ENCODE measurements at regions not wholly inside any gene's neighbourhood (a gene's known extent, or its start where the extent isn't known, plus 50 kb on each side); places are given as distances from the start of the nearest gene placed in this dataset.

DNA sequence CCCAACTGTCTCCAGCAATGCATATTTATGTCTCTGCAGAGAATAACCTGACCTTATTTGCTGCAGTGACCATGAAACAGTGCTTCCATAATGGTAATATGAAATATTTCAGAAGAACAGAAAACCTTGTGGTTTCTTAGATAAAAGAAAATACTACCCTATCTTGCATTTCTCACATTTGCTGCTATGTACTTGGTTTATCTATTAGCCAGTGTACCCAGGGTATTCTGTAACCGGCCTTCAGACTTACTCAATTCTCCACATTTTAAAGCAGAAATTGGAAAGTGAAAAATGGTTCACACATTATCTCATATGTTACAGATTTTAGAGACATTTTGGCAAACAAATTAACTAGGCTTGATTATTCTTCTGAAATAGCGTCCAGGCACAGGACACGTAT lies 57.9 kb upstream of the CCDC91 start (continued):
- TF ChIP-seq ASH2L (IDR thresholded peaks at IDR 0.05; ENCODE audit: insufficient read length, low read depth, low read length) (no peak), MIER3 (CRISPR knock-in tag; IDR thresholded peaks at IDR 0.05; ENCODE audit: borderline replicate concordance) (no peak), DMAP1 (CRISPR knock-in tag; IDR thresholded peaks at IDR 0.05) (no peak), ZNF124 (CRISPR knock-in tag; IDR thresholded peaks at IDR 0.05) (no peak)

DNA sequence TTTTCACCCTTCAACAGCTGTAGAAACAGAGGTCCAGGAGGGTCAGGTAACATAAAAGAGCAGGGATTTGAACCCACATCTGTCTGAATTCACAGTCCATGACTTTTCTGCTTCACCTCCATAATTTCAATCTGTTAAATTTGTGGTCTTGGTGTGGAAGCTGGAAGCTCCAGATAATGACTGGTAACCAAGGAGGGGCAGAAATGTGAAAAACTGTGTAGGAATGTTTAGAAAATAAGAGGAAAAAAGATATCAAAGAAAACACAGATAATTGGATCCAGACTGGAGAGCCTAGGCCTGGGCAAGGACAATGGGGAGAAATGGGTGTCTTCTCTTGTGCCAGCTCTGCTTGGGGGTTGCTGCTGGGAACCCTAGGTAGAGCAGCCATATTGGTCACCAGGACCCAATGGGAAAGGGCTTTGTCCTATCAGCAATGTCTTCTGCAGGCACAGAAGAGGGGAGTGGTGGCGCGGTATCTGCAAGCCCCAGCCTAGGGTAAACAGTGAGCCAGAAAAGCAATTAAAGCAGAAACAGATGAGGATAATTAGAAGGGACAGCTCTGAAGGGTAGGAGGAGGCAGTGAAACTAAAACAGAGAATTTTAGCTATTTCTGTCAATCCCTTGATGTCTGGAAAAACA lies 54.3 kb upstream of the CCDC91 start:
- DNase-seq (ENCODE audit: low spot score) (no peak), FAIRE-seq (no peak), ATAC-seq (no peak)
- intact Hi-C loops (cut with micrococcal nuclease; ENCODE audit: unreplicated experiment) = no loop called here
- no peak for TF ChIP-seq FOXM1 (CRISPR knock-in tag; IDR thresholded peaks at IDR 0.05)
- ChIA-PET CTCF (ENCODE audit: low intra/inter-chr PET ratio, low total read pairs) (no interaction called here), POLR2A (no interaction called here)
- in situ Hi-C loops (cut with HindIII; ENCODE audit: extremely low pct_ligation_motif_present, low pct_unique_long_range_greater_than_20kb) = no loop called here
- no peaks in the 10 kb centered on the region for H3K4me1 ChIP-seq (ENCODE audit: insufficient read depth, low read length)
- no TSS peak for BruUV-seq (replicated peaks)
- H3K27me3 ChIP-seq (ENCODE audit: control insufficient read depth in 1 of 2, insufficient read depth in 2 of 2, low read length in 2 of 2) = no peaks in the 10 kb centered on the region; a peak in 1 of 5 replicates
- no peak overlapping the region for H2AFZ ChIP-seq (ENCODE audit: low read length)
- no peak overlapping the region for H3K4me2 ChIP-seq (ENCODE audit: low read depth, low read length)
- no peaks in the 10 kb centered on the region for H3K36me3 ChIP-seq (replicated peaks in 1 of 2; ENCODE audit: control insufficient read depth in 1 of 2, insufficient read depth in 2 of 2, low read length in 2 of 2)
- 50% methylated on average over 2 of the region's 2 CpGs for WGBS (ENCODE audit: low lambda C conversion rate)
- no peaks in the 10 kb centered on the region for H4K20me1 ChIP-seq (ENCODE audit: insufficient read depth, low read length)
- no peaks in the 10 kb centered on the region for H3K9me3 ChIP-seq (ENCODE audit: low read length)
- no peak overlapping the region for H3K9ac ChIP-seq (ENCODE audit: insufficient read depth, low read depth, low read length)
- no peak overlapping the region for H3K4me3 ChIP-seq (replicated peaks in 1 of 3; ENCODE audit: insufficient read depth in 1 of 3, low read depth in 2 of 3, low read length in 3 of 3)
- no peak overlapping the region for H3K27ac ChIP-seq (ENCODE audit: extremely low read length, insufficient read depth, low read length)
- H3K79me2 ChIP-seq (ENCODE audit: insufficient read depth, low read length) = no peaks in the 10 kb centered on the region

DNA sequence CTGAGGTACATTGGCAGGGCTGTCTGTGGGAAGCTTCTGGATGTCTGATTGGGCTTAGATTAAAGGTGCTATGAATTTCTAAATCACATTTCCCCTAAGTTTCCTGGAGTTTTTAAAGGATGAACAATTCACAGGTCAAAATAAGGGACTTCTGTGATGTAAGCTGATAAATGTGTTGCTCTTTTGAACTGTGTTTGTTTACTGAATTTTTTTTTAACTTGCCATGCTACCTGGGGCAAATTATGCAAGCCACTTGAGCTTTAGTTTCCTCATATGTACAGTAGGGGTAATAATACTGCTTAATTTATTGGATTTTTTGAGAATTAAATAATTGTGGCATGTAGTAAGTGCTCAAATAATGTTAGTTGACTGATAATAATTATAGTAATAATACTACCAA lies 52.8 kb upstream of the CCDC91 start:
- H3K36me3 ChIP-seq (replicated peaks in 1 of 2; ENCODE audit: control insufficient read depth in 1 of 2, insufficient read depth in 2 of 2, low read length in 2 of 2) = no peaks in the 10 kb centered on the region
- no peak for DNase-seq (ENCODE audit: low spot score)
- TF ChIP-seq FOXP1 (IDR thresholded peaks at IDR 0.05) (no peak), FOXP1 (CRISPR knock-in tag; IDR thresholded peaks at IDR 0.05) (peak; percentile 24; the same call in 1 of the 2 replicates), RARA (CRISPR knock-in tag; IDR thresholded peaks at IDR 0.05) (peak; percentile 40; the same call in 1 of the 2 replicates)
- TF ChIP-seq, protein P1, sequence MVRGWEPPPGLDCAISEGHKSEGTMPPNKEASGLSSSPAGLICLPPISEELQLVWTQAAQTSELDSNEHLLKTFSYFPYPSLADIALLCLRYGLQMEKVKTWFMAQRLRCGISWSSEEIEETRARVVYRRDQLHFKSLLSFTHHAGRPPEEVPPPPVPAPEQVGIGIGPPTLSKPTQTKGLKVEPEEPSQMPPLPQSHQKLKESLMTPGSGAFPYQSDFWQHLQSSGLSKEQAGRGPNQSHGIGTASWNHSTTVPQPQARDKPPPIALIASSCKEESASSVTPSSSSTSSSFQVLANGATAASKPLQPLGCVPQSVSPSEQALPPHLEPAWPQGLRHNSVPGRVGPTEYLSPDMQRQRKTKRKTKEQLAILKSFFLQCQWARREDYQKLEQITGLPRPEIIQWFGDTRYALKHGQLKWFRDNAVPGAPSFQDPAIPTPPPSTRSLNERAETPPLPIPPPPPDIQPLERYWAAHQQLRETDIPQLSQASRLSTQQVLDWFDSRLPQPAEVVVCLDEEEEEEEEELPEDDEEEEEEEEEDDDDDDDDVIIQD (CRISPR knock-in tag; IDR thresholded peaks at IDR 0.05; ENCODE audit: low read depth) = no peak
- FAIRE-seq = no peak
- no TSS peak for BruUV-seq (replicated peaks)
- in situ Hi-C loops (cut with HindIII; ENCODE audit: extremely low pct_ligation_motif_present, low pct_unique_long_range_greater_than_20kb) (no loop called here), intact Hi-C loops (cut with micrococcal nuclease; ENCODE audit: unreplicated experiment) (no loop called here)
- CTCF ChIA-PET (ENCODE audit: low intra/inter-chr PET ratio, low total read pairs) = no interaction called here
- ATAC-seq = no peak
- no peak overlapping the region for H3K4me2 ChIP-seq (ENCODE audit: low read depth, low read length)
- H3K9ac ChIP-seq (ENCODE audit: insufficient read depth, low read depth, low read length) = no peak overlapping the region
- no peaks in the 10 kb centered on the region for H3K4me1 ChIP-seq (ENCODE audit: insufficient read depth, low read length)
- H3K9me3 ChIP-seq (ENCODE audit: low read length) = no peaks in the 10 kb centered on the region
- POLR2A ChIA-PET = no interaction called here
- no peaks in the 10 kb centered on the region for H3K79me2 ChIP-seq (ENCODE audit: insufficient read depth, low read length)
- H2AFZ ChIP-seq (ENCODE audit: low read length) = no peak overlapping the region
- no peaks in the 10 kb centered on the region for H4K20me1 ChIP-seq (ENCODE audit: insufficient read depth, low read length)
- H3K27ac ChIP-seq (ENCODE audit: extremely low read length, insufficient read depth, low read length) = no peak overlapping the region
- H3K27me3 ChIP-seq (ENCODE audit: control insufficient read depth in 1 of 2, insufficient read depth in 2 of 2, low read length in 2 of 2) = no peaks in the 10 kb centered on the region; a peak in 1 of 5 replicates
- H3K4me3 ChIP-seq (replicated peaks in 1 of 3; ENCODE audit: insufficient read depth in 1 of 3, low read depth in 2 of 3, low read length in 3 of 3) = no peak overlapping the region
